ENCODE measurements at regions not wholly inside any gene's neighbourhood (a gene's known extent, or its start where the extent isn't known, plus 50 kb on each side); places are given as distances from the start of the nearest gene placed in this dataset.

- DNase-seq: no peak
- Histone ChIP-seq H3K4me3 (no peak overlapping the region), H3K4me1 (peaks cover 25% of the 10 kb centered on the region), H3K27ac (replicated peaks) (no peak overlapping the region), H3K9me3 (replicated peaks) (no peaks in the 10 kb centered on the region), H3K36me3 (no peaks in the 10 kb centered on the region), H3K27me3 (ENCODE audit: low read depth) (no peaks in the 10 kb centered on the region)
- TF ChIP-seq, protein P1, sequence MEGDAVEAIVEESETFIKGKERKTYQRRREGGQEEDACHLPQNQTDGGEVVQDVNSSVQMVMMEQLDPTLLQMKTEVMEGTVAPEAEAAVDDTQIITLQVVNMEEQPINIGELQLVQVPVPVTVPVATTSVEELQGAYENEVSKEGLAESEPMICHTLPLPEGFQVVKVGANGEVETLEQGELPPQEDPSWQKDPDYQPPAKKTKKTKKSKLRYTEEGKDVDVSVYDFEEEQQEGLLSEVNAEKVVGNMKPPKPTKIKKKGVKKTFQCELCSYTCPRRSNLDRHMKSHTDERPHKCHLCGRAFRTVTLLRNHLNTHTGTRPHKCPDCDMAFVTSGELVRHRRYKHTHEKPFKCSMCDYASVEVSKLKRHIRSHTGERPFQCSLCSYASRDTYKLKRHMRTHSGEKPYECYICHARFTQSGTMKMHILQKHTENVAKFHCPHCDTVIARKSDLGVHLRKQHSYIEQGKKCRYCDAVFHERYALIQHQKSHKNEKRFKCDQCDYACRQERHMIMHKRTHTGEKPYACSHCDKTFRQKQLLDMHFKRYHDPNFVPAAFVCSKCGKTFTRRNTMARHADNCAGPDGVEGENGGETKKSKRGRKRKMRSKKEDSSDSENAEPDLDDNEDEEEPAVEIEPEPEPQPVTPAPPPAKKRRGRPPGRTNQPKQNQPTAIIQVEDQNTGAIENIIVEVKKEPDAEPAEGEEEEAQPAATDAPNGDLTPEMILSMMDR (IDR thresholded peaks at IDR 0.05; ENCODE audit: borderline replicate concordance): no peak
- intact Hi-C loops (cut with micrococcal nuclease): no loop called here
These were observed 131.9 kb downstream of the IRS1 start for GRCh38 chr2:226667736-226668135.

- H3K27ac ChIP-seq (replicated peaks): no peak overlapping the region
- intact Hi-C loops (cut with micrococcal nuclease): no loop called here
- DNase-seq: no peak
- no peaks in the 10 kb centered on the region for H3K9me3 ChIP-seq (replicated peaks)
- H3K4me1 ChIP-seq: peaks cover 25% of the 10 kb centered on the region
- H3K36me3 ChIP-seq: no peaks in the 10 kb centered on the region
- TF ChIP-seq, protein P1 (IDR thresholded peaks at IDR 0.05; ENCODE audit: borderline replicate concordance): no peak
- H3K27me3 ChIP-seq (ENCODE audit: low read depth): no peaks in the 10 kb centered on the region
- H3K4me3 ChIP-seq: no peak overlapping the region
These were observed 134.3 kb downstream of the IRS1 start for GRCh38 chr2:226665306-226665831.

- no peak for DNase-seq
- Histone ChIP-seq H3K9me3 (replicated peaks) (no peaks in the 10 kb centered on the region), H3K27me3 (ENCODE audit: low read depth) (no peaks in the 10 kb centered on the region), H3K36me3 (no peaks in the 10 kb centered on the region), H3K27ac (replicated peaks) (peak overlapping the region; percentile 2), H3K4me1 (peaks cover 31% of the 10 kb centered on the region), H3K4me3 (no peak overlapping the region)
- TF ChIP-seq, protein P1 (IDR thresholded peaks at IDR 0.05; ENCODE audit: borderline replicate concordance): no peak
- intact Hi-C loops (cut with micrococcal nuclease): no loop called here
These were observed 135.0 kb downstream of the IRS1 start for GRCh38 chr2:226664661-226665060.

DNA sequence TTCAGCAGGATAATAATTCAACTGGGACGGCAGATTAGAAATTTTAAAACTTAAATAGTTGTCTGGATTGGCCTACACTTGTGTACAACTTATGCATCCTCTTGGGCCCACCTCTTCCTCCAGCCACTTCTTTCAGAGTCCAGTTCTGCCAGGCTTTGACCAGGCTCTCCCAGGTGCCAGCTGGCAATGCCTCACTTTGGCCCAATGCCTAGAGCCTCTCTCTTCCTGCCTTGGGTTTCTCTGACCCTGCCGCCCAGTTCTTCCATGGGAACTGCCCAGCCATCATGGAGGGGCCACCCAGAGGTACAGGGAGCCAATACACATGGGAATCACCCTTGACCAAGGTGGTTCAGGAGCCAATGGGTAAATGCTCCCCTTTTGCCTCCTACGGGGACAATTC lies 135.5 kb downstream of the IRS1 start:
- H3K9me3 ChIP-seq (replicated peaks): no peaks in the 10 kb centered on the region
- H3K27me3 ChIP-seq (ENCODE audit: low read depth): no peaks in the 10 kb centered on the region
- H3K27ac ChIP-seq (replicated peaks): peak overlapping the region; percentile 2
- intact Hi-C loops (cut with micrococcal nuclease): no loop called here
- peak; percentile 37 for DNase-seq
- TF ChIP-seq, protein P1 (IDR thresholded peaks at IDR 0.05; ENCODE audit: borderline replicate concordance): no peak
- H3K36me3 ChIP-seq: no peaks in the 10 kb centered on the region
- no peak overlapping the region for H3K4me3 ChIP-seq
- H3K4me1 ChIP-seq: peaks cover 36% of the 10 kb centered on the region

DNA sequence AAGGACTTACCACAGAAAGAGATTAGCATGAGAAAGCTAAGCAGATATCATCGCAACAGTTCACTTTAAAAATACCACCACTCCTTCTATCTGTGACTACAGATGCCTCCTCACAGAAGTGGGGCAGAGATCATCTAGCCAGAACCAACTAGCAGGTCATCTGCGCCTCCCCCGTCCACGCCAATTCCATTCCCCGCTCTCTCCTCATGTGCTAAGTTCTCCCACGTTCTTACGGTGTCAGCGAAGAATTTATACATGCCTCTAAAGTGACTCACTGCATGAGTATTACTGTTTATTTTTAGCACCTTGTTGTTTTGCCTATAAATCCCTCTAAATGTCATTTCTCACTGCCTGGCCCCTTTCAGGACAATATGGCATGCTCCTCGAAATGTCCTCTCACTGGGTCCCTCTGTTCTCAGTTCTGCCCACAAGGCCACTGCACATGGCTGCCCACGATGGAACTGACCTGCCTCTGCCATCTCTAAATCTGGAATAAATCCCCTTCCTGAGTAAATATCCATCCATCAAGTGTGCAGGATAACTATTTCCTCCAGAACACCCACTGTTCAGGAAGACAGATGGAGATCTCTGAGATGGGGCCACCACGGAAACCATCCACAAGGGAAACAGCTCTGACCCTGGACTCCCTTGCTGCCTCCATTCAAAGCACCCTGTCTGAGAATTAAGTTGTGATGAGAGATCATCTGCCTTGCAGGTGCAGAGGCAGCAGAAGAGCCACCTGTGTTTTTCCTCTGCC lies 137.7 kb downstream of the IRS1 start:
- Histone ChIP-seq H3K4me3 (no peak overlapping the region), H3K27ac (replicated peaks) (peak overlapping the region; percentile 59), H3K27me3 (ENCODE audit: low read depth) (no peaks in the 10 kb centered on the region), H3K9me3 (replicated peaks) (no peaks in the 10 kb centered on the region), H3K36me3 (no peaks in the 10 kb centered on the region), H3K4me1 (peaks cover 39% of the 10 kb centered on the region)
- intact Hi-C loops (cut with micrococcal nuclease): no loop called here
- TF ChIP-seq, protein P1 (IDR thresholded peaks at IDR 0.05; ENCODE audit: borderline replicate concordance): no peak
- peak; percentile 33 for DNase-seq

All from left ventricle myocardium inferior (tissue), 1 donor.